HEK293T (cell line): ENCODE measurements at regions not wholly inside any gene's neighbourhood (a gene's known extent, or its start where the extent isn't known, plus 50 kb on each side); places are given as distances from the start of the nearest gene placed in this dataset.

Experiments
- CTBP1 ChIP-seq: fragments of 450-650 bp; IDR thresholded peaks from 2 replicates; pipeline ENCODE4 v1.6.1; 2016; ENCODE audit warnings: borderline replicate concordance
- ELF4 ChIP-seq: fragments of 450-650 bp; IDR thresholded peaks from 2 replicates; pipeline ENCODE4 v1.6.1; 2017; ENCODE audit warnings: antibody characterized with exemption
- FOXA1 ChIP-seq: fragments of 450-650 bp; IDR thresholded peaks from 2 replicates; pipeline ENCODE4 v1.6.1; 2016; ENCODE audit warnings: mild to moderate bottlenecking
- FOXM1 ChIP-seq: fragments of 450-650 bp; IDR thresholded peaks from 2 replicates; pipeline ENCODE4 v1.6.1; 2017; ENCODE audit warnings: mild to moderate bottlenecking, borderline replicate concordance
- L3MBTL2 ChIP-seq: fragments of 450-650 bp; conservative IDR thresholded peaks from 2 replicates; pipeline ENCODE4 v1.6.1; 2016; ENCODE audit warnings: mild to moderate bottlenecking
- LEF1 ChIP-seq: fragments of 450-650 bp; IDR thresholded peaks from 2 replicates; pipeline ENCODE4 v1.6.1; 2017; ENCODE audit warnings: mild to moderate bottlenecking, borderline replicate concordance
- SP1 ChIP-seq: fragments of 450-650 bp; IDR thresholded peaks from 2 replicates; pipeline ENCODE4 v1.6.1; 2017
- TF ChIP-seq, protein P1 (sequence below): fragments of 450-650 bp; IDR thresholded peaks from 2 replicates; pipeline ENCODE4 v1.6.1; 2016

DNA sequence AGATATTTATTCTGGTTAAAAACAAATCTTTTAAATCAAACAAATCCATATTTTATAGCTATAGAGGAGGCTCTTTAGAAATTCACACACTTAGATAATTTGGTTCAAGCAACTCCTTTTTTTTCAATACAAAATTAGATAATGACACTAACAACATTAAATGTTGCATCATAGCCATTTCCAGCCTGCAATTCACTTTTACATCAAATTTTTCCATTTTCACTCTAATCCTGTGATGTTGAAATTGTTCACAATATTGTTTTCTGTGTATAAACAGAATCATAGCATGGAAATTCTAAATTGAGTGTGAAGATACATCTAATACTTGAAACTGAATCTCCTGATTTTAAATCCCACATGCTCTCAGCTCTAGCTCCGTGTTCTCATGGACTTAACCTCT is 482.6 kb downstream of the INHBA start:
- TF ChIP-seq, protein P1, sequence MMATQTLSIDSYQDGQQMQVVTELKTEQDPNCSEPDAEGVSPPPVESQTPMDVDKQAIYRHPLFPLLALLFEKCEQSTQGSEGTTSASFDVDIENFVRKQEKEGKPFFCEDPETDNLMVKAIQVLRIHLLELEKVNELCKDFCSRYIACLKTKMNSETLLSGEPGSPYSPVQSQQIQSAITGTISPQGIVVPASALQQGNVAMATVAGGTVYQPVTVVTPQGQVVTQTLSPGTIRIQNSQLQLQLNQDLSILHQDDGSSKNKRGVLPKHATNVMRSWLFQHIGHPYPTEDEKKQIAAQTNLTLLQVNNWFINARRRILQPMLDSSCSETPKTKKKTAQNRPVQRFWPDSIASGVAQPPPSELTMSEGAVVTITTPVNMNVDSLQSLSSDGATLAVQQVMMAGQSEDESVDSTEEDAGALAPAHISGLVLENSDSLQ: no peak
- TF ChIP-seq LEF1: no peak
- no peak for TF ChIP-seq ELF4
- TF ChIP-seq FOXM1: no peak
- TF ChIP-seq CTBP1: no peak
- no peak for TF ChIP-seq SP1
- no peak for TF ChIP-seq L3MBTL2
- TF ChIP-seq FOXA1: no peak
